ENCODE measurements at regions not wholly inside any gene's neighbourhood (a gene's known extent, or its start where the extent isn't known, plus 50 kb on each side); places are given as distances from the start of the nearest gene placed in this dataset.

DNA sequence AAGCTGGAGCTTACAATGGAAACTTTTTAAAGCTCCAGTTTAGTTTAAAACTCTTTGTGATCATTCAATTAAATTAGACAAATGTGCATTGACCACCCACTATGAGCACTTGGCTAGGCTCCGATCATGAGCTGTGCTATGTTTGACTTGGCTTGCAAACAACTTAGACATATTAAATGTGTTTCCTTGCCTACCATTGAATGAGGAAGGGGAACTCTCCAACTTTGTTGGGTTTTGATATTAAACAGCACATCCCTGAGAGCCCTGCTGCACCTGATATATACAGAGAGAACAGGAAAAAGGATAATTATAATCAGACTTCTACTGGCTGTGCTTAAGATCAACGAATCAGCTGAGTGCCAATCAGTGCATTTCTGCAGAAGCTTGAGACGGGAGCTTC is 71.4 kb upstream of the ADGRL3 start:
- no peak for DNase-seq (ENCODE audit: low spot score)
- Histone ChIP-seq H3K4me2 (no peak overlapping the region), H3K4me1 (ENCODE audit: insufficient read depth) (no peaks in the 10 kb centered on the region), H3K27me3 (ENCODE audit: insufficient read depth) (no peaks in the 10 kb centered on the region), H2AFZ (peak overlapping the region; percentile 92; the same call in 1 of the 2 replicates), H3K27ac (ENCODE audit: low read depth) (no peak overlapping the region), H3K4me3 (no peak overlapping the region), H3K79me2 (replicated peaks; ENCODE audit: insufficient read depth) (no peaks in the 10 kb centered on the region), H3K9me2 (ENCODE audit: insufficient read depth) (0 out of 2 replicates have a peak, but pooled peaks cover 3% of the 10 kb centered on the region), H4K20me1 (replicated peaks; ENCODE audit: insufficient read depth) (no peaks in the 10 kb centered on the region), H3K36me3 (ENCODE audit: insufficient read depth) (no peaks in the 10 kb centered on the region), H3F3A (replicated peaks; ENCODE audit: low read depth) (no peaks in the 10 kb centered on the region)
- no peak for ATAC-seq
- no peak for TF ChIP-seq EZH2 (IDR thresholded peaks at IDR 0.05; ENCODE audit: low read depth, unreplicated experiment)
- TF ChIP-seq, protein P1, sequence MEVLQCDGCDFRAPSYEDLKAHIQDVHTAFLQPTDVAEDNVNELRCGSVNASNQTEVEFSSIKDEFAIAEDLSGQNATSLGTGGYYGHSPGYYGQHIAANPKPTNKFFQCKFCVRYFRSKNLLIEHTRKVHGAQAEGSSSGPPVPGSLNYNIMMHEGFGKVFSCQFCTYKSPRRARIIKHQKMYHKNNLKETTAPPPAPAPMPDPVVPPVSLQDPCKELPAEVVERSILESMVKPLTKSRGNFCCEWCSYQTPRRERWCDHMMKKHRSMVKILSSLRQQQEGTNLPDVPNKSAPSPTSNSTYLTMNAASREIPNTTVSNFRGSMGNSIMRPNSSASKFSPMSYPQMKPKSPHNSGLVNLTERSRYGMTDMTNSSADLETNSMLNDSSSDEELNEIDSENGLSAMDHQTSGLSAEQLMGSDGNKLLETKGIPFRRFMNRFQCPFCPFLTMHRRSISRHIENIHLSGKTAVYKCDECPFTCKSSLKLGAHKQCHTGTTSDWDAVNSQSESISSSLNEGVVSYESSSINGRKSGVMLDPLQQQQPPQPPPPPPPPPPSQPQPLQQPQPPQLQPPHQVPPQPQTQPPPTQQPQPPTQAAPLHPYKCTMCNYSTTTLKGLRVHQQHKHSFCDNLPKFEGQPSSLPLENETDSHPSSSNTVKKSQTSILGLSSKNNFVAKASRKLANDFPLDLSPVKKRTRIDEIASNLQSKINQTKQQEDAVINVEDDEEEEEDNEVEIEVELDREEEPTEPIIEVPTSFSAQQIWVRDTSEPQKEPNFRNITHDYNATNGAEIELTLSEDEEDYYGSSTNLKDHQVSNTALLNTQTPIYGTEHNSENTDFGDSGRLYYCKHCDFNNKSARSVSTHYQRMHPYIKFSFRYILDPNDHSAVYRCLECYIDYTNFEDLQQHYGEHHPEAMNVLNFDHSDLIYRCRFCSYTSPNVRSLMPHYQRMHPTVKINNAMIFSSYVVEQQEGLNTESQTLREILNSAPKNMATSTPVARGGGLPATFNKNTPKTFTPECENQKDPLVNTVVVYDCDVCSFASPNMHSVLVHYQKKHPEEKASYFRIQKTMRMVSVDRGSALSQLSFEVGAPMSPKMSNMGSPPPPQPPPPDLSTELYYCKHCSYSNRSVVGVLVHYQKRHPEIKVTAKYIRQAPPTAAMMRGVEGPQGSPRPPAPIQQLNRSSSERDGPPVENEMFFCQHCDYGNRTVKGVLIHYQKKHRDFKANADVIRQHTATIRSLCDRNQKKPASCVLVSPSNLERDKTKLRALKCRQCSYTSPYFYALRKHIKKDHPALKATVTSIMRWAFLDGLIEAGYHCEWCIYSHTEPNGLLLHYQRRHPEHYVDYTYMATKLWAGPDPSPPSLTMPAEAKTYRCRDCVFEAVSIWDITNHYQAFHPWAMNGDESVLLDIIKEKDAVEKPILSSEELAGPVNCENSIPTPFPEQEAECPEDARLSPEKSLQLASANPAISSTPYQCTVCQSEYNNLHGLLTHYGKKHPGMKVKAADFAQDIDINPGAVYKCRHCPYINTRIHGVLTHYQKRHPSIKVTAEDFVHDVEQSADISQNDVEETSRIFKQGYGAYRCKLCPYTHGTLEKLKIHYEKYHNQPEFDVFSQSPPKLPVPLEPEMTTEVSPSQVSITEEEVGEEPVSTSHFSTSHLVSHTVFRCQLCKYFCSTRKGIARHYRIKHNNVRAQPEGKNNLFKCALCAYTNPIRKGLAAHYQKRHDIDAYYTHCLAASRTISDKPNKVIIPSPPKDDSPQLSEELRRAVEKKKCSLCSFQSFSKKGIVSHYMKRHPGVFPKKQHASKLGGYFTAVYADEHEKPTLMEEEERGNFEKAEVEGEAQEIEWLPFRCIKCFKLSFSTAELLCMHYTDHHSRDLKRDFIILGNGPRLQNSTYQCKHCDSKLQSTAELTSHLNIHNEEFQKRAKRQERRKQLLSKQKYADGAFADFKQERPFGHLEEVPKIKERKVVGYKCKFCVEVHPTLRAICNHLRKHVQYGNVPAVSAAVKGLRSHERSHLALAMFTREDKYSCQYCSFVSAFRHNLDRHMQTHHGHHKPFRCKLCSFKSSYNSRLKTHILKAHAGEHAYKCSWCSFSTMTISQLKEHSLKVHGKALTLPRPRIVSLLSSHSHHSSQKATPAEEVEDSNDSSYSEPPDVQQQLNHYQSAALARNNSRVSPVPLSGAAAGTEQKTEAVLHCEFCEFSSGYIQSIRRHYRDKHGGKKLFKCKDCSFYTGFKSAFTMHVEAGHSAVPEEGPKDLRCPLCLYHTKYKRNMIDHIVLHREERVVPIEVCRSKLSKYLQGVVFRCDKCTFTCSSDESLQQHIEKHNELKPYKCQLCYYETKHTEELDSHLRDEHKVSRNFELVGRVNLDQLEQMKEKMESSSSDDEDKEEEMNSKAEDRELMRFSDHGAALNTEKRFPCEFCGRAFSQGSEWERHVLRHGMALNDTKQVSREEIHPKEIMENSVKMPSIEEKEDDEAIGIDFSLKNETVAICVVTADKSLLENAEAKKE (CRISPR knock-in tag; IDR thresholded peaks at IDR 0.05) = no peak
- TF ChIP-seq STAT1 (IDR thresholded peaks at IDR 0.05; ENCODE audit: unreplicated experiment) = no peak
- no peak for TF ChIP-seq ZNF331 (CRISPR knock-in tag; IDR thresholded peaks at IDR 0.05; ENCODE audit: low read depth)
- TF ChIP-seq EZH2phosphoT487 (IDR thresholded peaks at IDR 0.05; ENCODE audit: unreplicated experiment) = no peak
- TF ChIP-seq, protein P2, sequence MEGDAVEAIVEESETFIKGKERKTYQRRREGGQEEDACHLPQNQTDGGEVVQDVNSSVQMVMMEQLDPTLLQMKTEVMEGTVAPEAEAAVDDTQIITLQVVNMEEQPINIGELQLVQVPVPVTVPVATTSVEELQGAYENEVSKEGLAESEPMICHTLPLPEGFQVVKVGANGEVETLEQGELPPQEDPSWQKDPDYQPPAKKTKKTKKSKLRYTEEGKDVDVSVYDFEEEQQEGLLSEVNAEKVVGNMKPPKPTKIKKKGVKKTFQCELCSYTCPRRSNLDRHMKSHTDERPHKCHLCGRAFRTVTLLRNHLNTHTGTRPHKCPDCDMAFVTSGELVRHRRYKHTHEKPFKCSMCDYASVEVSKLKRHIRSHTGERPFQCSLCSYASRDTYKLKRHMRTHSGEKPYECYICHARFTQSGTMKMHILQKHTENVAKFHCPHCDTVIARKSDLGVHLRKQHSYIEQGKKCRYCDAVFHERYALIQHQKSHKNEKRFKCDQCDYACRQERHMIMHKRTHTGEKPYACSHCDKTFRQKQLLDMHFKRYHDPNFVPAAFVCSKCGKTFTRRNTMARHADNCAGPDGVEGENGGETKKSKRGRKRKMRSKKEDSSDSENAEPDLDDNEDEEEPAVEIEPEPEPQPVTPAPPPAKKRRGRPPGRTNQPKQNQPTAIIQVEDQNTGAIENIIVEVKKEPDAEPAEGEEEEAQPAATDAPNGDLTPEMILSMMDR (conservative IDR thresholded peaks at IDR 0.05; ENCODE audit: low read depth in 2 of 2) = no peak
- no peak for TF ChIP-seq NANOG (IDR thresholded peaks at IDR 0.05; ENCODE audit: borderline replicate concordance)
- TF ChIP-seq CREB1 (CRISPR knock-in tag; IDR thresholded peaks at IDR 0.05; ENCODE audit: low read depth) = no peak
- TF ChIP-seq ZNF114 (CRISPR knock-in tag; IDR thresholded peaks at IDR 0.05) = no peak
- no peak for TF ChIP-seq JUNB (IDR thresholded peaks at IDR 0.05; ENCODE audit: unreplicated experiment)
- TF ChIP-seq POLR2AphosphoS5 (IDR thresholded peaks at IDR 0.05; ENCODE audit: low read depth) = no peak
- TF ChIP-seq, protein P3, sequence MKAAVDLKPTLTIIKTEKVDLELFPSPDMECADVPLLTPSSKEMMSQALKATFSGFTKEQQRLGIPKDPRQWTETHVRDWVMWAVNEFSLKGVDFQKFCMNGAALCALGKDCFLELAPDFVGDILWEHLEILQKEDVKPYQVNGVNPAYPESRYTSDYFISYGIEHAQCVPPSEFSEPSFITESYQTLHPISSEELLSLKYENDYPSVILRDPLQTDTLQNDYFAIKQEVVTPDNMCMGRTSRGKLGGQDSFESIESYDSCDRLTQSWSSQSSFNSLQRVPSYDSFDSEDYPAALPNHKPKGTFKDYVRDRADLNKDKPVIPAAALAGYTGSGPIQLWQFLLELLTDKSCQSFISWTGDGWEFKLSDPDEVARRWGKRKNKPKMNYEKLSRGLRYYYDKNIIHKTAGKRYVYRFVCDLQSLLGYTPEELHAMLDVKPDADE (IDR thresholded peaks at IDR 0.05) = no peak
- TF ChIP-seq, protein P4, sequence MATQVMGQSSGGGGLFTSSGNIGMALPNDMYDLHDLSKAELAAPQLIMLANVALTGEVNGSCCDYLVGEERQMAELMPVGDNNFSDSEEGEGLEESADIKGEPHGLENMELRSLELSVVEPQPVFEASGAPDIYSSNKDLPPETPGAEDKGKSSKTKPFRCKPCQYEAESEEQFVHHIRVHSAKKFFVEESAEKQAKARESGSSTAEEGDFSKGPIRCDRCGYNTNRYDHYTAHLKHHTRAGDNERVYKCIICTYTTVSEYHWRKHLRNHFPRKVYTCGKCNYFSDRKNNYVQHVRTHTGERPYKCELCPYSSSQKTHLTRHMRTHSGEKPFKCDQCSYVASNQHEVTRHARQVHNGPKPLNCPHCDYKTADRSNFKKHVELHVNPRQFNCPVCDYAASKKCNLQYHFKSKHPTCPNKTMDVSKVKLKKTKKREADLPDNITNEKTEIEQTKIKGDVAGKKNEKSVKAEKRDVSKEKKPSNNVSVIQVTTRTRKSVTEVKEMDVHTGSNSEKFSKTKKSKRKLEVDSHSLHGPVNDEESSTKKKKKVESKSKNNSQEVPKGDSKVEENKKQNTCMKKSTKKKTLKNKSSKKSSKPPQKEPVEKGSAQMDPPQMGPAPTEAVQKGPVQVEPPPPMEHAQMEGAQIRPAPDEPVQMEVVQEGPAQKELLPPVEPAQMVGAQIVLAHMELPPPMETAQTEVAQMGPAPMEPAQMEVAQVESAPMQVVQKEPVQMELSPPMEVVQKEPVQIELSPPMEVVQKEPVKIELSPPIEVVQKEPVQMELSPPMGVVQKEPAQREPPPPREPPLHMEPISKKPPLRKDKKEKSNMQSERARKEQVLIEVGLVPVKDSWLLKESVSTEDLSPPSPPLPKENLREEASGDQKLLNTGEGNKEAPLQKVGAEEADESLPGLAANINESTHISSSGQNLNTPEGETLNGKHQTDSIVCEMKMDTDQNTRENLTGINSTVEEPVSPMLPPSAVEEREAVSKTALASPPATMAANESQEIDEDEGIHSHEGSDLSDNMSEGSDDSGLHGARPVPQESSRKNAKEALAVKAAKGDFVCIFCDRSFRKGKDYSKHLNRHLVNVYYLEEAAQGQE (IDR thresholded peaks at IDR 0.05; ENCODE audit: unreplicated experiment) = no peak
- Mint-ChIP-seq H3K4me3 (no peak overlapping the region), H3K27me3 (ENCODE audit: insufficient read depth, low read depth, poor library complexity) (no peaks in the 10 kb centered on the region), H3K4me1 (peaks cover 18% of the 10 kb centered on the region; the same call in 2 of the 3 replicates), H3K27ac (no peak overlapping the region; the same call in 1 of the 2 replicates), H3K36me3 (ENCODE audit: low read depth) (0 out of 3 replicates have a peak, but pooled peaks cover 6% of the 10 kb centered on the region), H3K9me3 (peaks cover 11% of the 10 kb centered on the region)
